HG02623 (cell line): ENCODE measurements at regions not wholly inside any gene's neighbourhood (a gene's known extent, or its start where the extent isn't known, plus 50 kb on each side); places are given as distances from the start of the nearest gene placed in this dataset.
"Not testable (repeated sequence)": the region's sequence is repeated elsewhere in the genome, so short reads cannot be mapped to it uniquely, and the experiment has no call there.

Source experiments
- ATAC-seq: cut with Tn5 transposase; IDR thresholded peaks from one replicate; pipeline ENCODE4 v1.9.1; 2021; ENCODE audit warnings: moderate library complexity; ENCODE audit not compliant: unreplicated experiment

DNA sequence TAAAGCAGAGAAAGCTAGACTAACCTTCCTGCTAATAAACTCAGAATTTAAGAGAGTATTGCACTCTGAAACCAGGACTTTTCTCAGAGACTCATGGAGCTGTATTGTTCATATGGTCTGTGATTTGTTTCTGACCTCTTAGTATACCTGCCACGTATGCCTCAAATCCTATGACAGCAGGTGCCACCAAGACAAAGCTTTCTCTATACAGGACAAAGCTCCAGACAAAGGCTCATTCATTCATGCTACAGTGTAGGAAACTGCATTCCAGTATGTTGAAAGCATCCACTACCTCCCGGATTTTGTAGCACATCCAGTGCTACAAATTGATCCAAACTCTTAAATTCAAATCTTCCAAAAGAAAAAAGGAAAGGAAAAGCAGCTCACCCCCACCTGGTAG is 178.3 kb downstream of the CHIC2 start:
- no peak for ATAC-seq

DNA sequence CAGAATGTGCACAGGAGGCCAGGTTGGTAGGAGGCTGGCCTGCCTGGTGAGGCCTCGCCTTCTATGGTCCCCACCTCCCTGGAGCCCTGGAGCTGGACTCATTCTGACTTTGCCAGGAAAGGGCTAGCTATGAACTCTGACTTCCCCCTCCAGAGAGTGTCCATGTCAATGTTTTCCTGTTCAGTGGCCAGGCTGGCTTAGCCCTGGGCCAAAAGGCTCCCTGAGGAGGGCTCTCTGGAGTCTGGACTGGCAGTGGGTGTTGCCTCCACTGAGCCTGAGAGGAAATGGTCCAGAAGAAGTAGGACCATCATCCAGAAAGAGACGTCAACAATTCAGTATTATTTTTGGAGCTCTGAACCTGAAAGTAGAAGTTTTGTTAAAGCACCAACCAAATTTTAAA is 178.7 kb downstream of the CHIC2 start:
- ATAC-seq = no peak

DNA sequence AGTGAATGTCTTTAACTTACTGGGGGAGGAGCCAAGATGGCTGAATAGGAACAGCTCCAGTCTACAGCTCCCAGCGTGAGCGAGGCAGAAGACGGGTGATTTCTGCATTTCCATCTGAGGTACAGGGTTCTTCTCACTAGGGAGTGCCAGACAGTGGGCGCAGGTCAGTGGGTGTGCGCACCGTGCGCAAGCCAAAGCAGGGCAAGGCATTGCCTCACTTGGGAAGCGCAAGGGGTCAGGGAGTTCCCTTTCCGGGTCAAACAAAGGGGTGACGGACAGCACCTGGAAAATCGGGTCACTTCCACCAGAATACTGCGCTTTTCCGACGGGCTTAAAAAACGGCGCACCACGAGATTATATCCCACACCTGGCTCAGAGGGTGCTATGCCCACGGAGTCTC is 187.3 kb downstream of the CHIC2 start:
- ATAC-seq = not testable (repeated sequence)

DNA sequence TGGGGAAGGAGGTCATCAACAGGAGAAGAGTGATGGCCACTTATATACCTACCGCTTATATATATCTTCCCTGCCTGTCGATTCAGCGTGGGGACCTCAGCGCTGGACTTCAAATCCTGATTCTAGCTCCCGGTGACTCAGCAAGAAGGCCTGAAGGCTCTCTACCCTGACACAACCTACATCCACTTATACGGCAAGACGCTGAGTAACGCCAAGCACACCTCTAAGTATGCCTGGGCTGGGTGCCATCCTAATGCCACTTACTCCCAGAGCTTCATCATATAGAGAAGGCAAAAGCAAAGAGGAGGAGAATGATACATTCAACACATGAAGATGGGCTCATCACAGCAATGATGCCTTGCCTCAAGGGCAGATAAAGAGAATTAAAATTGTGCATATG is 198.3 kb downstream of the CHIC2 start:
- ATAC-seq = no peak

DNA sequence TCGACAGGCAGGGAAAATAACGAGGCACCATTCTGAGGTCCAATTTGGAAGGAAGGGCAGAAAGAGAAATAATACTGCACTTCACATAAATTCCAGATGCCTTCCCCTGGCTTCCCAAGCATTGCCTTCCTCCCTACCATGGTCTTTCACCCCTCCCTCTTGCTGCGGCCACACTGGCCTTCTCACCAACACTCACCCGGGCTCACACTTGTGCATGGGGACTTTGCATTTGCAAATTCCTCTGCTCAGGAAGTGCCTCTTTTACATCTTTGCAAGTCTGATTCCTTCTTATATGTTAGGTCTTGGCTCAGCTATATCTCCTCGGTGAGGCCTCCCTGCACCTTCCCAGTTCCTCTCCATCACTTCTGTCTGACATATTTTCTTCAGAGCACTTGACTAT is 199.4 kb downstream of the CHIC2 start:
- ATAC-seq = no peak

DNA sequence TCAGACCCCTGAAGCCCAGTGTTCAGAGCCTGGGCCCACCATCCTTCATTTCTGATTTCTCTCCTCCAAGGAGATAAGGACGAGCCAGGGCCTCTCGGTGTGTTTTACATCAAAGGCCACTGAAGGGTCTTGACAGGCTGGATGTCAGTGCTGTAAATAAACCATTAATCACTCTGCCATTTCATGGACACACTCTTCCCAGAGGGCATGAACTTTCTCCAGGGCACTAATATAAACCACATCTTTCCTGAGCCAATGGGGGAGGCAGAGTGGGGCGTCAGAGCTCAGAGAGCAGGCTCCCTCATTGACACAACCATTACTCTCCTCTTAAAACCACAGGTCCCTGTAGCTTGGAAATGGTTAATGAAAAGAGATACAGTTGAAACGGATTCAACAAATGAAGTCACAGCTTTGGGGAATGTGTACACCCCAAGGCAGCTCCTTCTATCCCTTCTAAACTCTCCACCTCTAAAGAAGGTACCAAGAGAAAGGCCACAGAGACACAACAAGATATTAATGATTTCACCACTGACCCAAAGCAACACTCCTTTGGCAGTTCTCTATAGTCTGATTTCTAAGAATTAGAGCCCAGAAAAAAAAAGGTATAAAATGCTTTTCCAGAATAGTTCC is 200.6 kb downstream of the CHIC2 start:
- ATAC-seq = no peak

DNA sequence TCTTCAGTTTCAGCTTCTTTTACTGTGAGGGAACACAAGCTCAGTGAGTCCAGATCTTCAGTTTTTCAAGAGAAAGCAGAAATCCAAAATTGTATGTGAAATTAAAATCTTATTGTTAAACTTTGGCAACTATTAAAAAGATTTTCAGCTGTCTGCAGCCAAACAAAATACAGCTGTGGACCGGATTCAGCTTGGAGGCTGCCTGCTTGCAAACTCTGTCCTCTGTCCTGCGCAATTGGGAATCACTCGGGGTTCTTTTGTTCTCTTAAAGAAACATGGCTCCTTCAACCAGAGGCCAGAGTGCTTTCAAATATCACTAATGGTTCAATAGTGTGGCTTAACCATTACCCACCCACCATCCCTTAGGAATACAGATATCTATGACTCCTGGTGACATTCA is 201.2 kb downstream of the CHIC2 start:
- ATAC-seq = no peak

DNA sequence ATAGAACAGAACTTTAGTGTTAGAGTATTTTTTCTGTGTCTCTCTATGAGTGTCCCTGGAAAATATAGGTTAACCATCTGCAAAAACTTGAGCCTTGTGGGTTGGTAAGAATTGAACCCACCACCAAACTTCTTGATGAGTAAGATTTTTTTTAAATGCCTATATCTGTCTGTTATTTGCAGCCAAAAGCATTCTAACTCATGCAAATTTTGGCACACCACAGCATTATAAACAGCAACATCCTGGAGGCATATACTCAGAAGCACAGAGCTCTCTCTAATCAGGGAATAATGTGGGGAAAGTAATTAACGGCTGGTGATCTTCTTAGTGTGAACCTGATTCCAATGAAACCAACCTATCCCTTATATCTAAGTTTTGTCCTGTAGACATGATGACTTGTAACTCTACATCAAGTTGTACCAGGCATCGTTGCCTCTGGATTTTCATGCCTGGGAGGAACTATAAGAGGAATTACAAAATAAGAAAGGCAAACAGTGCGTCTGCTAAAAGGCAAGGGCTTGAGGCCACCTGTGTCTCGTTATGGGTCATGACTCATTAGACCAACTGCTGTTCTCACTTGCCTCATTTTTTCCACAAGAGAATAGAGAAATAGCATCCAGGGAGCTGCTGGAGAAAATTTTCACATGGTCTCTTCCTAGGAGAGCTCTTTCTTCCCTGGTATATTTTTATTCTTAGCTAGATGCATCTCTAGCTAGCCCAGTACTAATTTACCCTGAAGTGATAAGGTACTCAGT is 202.4 kb downstream of the CHIC2 start:
- ATAC-seq = no peak

DNA sequence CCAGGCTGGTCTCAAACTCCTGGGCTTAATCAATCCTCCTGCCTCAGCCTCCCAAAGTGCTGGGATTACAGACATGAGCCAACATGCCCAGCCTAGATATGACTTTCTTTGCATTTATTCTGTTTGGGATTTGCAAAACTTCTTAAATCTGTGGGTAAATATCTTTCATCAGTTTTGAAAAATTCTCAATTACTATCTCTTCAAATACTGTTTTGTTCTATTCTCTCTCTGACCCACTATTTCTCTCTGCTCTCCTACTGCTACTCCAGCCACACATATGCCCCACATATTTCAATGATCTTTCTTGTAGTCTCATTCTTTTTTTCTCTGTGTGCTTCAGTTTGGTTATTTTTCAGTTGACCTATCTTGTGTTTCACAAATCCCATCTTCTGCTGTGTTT is 205.1 kb downstream of the CHIC2 start:
- ATAC-seq = no peak

DNA sequence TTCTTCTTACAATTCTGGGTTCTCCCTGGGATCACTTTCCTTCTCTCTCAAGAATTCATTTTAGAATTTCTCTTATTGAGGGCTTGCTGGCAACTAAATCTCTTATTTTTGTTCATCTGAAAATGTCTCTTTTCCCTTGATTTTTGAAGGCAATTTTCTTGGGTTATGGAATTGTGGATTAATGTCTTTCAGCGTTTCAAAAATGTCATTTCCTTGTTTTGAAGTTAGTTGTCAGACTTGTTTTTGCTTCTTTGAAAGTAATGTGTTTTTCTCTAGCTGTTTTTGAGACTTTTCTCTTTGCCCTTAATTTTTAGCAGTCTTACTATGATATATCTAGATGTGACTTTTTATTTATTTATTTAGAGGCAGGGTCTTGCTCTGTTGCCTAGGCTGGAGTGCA is 205.7 kb downstream of the CHIC2 start:
- no peak for ATAC-seq

DNA sequence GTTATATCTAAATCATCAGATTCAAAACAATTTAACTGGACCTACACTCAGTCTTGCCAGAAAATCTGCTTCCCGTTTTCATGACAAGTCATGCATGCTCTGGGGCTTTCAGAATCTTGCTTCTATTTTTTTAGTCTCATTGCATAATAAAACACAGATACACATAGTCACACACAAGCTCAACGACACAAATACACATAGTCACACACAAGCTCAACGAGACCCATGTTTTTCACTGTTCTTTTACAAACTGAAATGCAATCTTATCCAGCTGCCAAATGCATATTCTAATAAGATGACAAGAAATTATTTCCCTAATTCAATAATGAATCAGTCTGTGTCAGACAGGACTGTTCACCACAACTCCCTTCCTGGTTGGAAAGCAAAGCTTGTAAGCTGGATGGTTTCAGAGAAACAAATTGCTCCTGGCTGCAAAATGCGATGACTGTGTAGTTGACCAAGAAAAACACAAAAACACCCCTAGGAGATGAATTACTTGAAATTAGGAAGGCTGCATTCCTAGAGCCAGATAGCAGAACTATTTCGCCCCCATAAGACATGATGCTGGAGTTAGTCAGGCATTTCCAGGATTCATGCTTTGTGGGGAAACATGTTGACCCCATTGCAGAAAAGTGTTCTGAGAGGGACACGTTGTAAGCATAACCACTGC is 208.7 kb downstream of the CHIC2 start:
- no peak for ATAC-seq

DNA sequence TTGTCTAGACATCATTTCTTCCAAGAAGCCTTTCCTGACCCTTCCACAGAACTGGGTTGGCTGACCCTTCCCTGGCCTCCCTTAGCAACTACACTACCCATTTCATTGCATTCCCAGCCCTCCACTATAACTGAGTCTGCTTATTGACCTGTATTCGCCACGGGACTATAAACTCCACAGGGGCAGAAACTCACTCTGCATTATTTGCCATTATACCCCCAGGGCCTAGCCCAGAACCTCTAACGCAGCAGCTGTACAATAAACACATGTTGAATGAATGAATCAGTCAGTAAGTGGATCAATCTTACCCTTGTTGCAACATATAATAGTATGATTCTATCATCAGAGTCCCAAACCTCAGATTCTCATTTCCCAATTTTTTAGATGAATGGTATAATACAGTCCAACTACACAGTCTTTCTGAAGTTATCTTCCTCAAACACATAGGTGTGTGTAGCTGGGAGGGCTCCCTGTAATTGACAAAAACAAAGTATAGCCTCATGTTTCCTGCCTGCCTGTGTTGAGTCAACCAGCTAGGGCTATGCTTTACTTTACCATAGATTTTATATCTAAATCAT is 209.3 kb downstream of the CHIC2 start:
- ATAC-seq = no peak

DNA sequence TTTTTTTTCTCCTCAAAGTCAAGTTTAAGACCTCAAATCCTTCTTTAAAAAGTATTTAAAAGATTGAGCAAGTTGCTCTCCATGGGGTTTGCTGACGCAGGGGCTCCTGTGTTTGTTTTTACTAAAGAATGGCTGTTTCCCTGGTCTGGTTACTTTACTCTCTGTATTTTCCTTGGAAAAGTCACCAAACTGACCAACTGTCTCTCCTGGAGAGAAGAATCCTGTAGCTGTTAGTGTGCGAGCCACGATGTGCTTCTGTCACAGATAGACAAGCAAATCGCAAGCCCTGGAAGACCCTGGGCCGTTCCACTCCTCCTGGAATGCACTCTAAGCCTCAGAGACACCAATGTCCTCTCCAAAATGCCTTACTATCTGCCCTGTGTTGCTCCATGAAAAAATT is 212.1 kb downstream of the CHIC2 start:
- ATAC-seq = no peak

DNA sequence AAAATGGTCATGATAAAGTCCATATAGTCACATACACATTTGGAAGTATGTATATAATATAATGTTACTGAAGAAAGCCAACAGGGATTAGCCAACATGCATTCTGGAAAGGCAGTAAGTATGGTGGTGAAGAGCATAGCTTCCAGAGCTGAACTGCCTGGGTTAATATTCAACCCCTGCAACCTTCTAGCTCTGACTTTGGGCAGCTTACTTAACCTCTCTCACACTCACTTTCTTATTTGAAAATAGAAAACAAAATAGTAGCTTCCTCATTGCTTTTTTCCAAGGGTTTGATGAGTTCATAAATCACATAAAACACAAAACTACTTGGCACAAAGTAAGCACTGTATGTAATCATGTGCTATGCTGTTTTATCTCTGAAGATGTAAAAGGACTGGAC is 216.4 kb downstream of the CHIC2 start:
- ATAC-seq = no peak

DNA sequence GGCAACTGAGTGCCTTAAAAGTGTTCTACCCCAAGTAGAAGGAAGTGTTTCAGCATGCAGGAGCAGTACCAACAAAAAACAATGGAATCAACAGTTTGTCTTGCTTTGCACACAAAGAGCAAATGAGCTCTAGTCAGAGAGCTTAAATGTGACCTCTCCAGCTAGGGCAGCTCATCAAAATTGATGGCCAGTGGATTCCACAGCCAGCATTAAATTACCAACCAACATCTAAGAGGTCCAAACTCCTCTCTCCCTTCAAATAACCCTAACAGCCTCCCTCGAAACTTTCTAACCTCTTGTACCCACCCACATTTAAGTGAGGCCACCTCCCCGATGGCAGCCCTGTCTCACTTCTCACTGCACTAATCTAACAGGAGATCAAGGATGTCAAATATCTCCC is 219.9 kb downstream of the CHIC2 start:
- no peak for ATAC-seq

DNA sequence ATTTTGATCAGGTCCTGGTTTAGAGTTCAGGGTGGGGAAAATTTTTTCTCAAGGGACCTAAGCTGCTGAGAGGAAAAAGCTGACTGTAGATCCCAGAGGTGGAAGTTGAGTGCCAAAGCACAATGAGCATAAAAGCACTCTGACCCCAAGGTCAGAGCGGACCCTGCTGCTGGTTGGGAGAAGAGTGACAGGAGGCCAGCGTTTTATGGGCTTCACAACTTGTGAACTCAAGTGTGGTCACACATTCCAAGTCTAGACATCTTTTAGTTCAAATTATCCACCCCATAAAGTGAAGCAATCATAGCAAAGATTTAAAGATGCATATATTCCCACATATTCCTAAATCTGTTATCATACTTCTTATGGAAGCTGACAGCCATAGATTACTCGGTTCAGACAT is 220.3 kb downstream of the CHIC2 start:
- ATAC-seq = no peak

DNA sequence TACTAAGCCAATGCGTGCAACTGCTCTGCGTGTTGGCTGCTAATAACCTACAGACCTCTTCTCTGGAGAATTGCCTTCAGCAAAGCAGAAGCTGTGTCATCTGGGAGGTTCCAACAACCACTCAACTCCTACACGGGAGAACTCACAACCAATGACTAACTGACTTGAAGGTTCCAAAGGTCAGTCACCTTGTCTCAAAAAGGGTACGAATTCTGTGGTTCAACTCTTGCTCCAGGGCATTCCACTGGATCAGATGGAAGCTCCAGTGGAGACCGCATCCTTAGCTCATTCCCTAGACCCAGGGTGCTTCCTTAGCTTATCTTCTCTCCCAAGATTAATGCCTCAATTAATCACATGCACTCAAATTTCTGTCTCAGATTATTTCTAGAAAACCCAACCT is 222.7 kb downstream of the CHIC2 start:
- no peak for ATAC-seq

DNA sequence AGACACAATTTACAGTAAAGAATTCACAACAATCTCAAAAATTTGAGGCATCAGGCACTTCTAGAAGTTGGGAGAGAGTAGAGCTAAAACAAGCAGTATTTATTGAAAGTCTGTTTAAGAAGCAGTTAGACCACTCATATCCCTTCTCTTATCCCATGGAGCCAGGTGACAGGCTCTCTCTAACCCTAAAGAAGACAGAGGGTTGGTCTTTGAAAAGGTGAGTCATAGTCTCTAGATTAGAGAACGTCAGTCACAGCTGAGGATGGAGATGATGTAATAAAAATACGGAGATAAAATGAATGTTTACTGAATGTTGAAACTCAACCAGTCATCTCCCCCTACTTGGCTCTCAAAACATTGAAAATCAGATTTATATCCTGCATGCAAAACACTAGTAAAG is 223.8 kb downstream of the CHIC2 start:
- no peak for ATAC-seq

DNA sequence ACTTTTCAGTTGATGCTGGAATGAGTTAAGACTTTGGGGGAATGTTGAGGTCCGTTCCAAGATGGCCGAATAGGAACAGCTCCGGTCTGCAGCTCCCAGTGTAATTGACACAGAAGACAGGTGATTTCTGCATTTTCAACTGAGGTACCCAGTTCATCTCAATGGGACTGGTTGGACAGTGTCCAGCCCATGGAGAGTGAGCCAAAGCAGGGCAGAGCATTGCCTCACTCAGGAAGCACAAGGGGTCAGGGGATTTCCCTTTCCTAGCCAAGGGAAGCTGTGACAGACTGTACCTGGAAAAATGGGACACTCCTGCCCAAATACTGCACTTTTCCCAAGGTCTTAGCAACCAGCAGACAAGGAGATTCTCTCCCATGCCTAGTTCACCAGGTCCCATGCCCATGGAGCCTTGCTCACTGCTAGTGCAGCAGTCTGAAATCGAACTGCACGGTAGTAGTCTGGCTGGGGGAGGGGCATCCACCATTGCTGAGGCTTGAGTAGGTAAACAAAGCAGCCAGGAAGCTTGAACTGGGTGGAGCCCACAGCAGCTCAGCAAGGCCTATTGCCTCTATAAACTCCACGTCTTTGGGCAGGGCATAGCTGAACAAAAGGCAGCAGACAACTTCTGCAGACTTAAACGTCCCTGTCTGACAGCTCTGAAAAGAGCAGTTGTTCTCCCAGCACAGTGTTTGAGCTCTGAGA is 231.0 kb downstream of the CHIC2 start:
- ATAC-seq = not testable (repeated sequence)

DNA sequence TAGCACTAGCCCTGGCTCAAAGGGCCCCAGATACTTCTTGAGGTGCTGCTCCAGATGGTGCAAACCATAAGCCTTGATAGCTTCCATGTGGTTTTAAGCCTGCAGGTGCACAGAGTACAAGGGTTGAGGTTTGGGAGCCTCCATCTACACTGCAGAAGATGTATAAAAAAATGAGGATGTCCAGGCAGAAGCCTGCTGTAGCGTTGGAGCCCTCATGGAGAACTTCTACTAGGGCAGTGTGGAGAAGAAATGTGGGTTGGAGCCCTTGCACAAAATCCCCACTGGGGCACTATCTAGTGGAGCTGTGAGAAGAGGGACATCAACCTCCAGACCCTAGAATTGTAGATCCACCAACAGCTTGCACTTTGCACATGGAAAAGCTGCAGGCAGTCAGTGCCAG is 231.9 kb downstream of the CHIC2 start:
- ATAC-seq = no peak

DNA sequence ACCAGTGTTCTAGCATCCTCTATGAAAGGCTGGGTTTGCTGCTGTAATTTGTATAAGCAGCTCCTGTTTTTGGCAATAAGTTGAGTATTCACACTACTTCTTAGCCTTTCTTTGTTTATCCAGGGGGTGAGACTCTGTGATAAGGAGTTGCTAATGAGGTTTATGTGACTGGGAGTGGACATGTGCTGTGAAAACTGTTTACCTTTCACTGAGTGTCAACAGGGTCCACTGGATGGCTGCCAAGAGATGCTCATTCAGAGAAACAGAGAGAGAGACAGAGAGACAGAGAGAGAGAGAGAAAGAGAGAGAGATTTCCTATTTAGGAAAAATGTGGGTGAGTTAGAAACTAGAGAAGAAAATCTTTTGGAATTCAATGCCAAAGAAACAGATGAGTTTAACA is 233.9 kb downstream of the CHIC2 start:
- no peak for ATAC-seq
